Posterior vena cava (tissue), 2 donors: ENCODE measurements at regions not wholly inside any gene's neighbourhood (a gene's known extent, or its start where the extent isn't known, plus 50 kb on each side); places are given as distances from the start of the nearest gene placed in this dataset.
"Not testable (repeated sequence)": the region's sequence is repeated elsewhere in the genome, so short reads cannot be mapped to it uniquely, and the experiment has no call there.

Experiments used
- DNase-seq: peaks from one replicate; pipeline ENCODE4 v3.0.0-alpha.2; 2020; ENCODE audit warnings: low spot score
- intact Hi-C, 2 donors: fragments of 100-400 bp; cut with DNase I; formaldehyde crosslinking; loops; one replicate each; pipeline versions ENCODE4 v1.14.1 to v1.14.2; 2022 to 2023
- donor health status: DM: yes; HTN: yes; CAD: no.
- donor health status: DM: yes; HTN: yes; CAD: no.

DNA sequence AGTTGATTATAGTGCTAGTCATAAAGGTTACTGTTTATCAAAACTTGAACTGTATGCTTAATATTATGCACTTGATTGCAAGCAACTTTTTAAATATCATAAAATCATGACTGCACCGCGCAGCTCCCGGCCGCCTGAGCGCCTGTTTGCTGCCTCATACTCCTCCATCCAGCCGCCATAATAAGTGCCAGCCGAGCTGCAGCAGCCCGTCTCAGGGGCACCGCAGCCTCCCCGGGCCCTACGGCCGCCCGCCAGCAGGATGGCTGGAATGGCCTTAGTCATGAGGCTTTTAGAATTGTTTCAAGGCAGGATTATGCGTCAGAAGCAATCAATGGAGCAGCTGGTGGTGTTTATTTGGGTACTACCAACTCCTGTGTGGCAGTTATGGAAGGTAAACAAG, 337.2 kb downstream of the PAX3 start:
- DNase-seq = no peak
- intact Hi-C loops = loop anchor here (10.0 kb wide), 1 partner anchor 387 kb away; the partner anchor contains the start of gene EPHA4 (in 2 of the 2)

DNA sequence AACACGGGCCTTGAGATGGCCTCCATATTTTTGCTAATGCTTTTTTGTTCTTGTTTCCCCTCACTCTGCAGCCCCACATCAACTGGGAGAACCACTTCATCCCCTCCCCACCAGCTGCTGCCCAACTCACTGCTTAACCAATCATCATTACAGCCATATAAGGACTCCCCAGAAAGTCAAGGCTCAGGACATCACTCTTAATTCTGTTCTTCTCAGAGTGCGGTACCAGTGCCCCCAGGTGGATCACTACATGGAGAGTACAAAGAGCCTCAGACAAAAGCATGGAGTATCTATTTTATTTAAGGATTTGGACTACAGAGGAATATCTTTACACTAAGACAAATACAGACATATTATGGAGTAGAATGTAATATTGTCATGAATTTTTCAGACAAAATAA, 340.6 kb downstream of the PAX3 start:
- intact Hi-C loops = no loop called here
- DNase-seq = no peak

DNA sequence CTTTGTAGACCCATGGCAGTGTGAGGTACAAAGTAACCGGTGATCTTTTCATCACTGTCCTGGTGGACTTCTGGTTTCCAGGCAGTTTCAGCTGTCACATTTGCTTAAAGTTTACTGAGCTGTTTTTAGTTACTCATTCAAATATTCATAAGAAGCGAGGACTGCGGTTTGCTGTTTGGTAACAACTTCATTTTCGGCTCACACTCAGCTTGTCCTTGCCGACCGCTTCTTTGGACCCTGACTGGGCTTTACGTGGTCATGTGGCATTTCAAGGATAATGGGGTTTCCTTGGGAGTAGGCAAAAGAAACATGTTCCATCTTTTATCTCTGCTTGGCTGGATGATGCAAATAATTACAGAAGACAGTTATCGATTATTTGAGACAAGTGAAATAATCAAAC, 350.7 kb downstream of the PAX3 start:
- intact Hi-C loops = no loop called here

DNA sequence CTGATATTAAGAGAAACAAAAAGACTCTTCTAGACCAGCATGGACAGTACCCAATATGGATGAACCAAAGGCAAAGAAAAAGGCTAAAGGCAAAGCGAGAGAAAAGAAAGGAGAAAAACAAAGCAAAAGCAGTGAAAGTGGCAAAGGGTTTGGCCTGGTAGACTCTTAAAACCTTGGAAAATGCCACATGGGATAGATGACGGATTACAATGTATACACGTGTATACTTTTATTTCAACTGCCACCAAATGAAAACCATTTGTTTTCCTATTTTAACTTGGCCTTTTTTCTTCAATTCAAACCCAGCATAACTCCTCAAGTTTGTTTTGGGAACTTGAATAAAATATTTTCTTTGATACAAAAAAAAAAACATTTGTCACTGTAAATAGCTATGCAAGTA, 354.3 kb downstream of the PAX3 start:
- intact Hi-C loops, DNase-seq: not testable (repeated sequence)

More for the DNA sequence above, 350.7 kb downstream of the PAX3 start:
- no peak for DNase-seq

DNA sequence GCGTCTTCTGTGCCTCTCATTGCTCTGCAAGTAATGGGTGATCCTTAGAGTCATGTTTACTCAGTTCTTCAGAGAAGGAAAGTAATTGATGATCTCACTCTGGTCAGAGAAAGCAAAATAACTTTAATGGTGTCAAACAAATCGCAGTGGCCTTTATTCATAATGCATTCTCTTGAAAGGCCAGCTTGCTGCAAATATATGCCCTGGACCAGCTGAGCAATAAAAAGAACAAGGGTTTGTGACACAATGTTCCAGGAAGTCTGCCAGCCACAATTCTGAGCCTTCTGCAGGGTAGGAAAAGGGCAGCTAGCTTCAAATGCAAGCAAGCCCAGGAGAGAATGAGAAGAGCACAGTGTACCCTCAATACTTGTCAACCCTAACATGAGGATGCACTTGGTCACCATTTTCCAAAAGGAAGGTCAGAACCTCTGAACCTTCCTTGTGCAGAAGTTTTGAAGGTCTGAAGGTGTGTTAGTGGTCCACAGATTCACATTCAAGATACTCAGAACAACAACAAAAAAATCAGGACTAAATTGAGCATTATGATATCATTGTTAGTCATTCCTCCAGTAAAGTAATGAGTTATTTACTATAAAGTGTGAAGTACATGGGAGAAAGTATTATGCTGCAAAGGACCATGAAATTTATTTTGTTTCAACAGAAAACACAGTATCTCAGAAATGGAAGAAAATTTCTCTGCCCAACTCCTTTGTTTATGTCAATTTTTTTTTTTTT, 355.6 kb downstream of the PAX3 start:
- no peak for DNase-seq
- intact Hi-C loops = no loop called here

DNA sequence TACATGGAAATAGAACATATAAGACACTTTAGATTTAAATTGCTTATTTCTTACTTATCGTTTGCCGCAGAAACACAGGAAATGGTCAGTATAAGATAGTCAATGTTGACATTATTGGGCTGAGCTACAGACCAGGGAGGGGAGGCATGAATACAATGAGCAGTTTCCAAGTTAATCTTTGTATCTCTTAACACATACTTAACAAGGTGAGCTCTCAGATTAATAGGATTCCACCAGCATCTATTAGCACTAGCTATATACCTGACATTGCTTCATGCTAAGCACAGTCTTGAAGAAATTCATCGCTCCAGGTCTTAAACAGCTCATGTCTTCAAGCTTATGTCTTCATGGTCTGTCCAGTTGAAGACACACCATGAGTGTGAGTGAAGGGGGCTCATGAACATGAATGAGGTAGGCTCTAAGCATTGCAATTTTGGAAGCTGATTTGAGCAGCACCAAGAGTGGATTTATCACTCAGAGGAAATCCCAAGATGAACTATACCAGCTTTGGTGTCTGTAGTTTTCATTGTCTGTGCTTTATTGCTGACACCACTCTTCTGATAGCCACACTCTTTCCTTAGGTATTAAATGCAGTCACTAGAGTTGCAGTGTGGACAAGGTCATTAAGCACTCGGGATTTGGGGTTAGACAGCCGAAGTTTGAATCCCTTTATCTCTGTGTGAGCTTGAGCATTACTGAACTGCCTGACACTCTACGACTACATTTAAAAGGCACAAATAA, 359.3 kb upstream of the EPHA4 start:
- DNase-seq = no peak
- intact Hi-C loops = no loop called here

DNA sequence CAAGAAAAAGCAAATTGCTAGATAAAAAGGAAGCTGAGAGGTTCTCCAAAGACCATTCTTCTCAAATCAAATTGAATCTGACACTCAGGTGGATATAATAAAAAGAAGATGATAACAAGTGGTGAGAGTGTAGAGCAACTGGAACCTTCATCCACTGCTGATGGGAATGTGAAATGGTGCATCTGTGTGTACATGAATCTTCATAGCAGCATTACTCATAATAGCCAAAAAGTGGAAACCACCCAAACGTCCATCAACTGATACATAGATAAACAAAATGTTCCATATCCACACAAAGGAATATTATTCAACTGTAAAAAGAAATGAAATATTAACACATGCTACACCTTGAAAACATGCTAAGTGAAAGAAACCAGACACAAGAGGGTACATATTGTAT, 357.2 kb upstream of the EPHA4 start:
- DNase-seq = no peak
- intact Hi-C loops = no loop called here

DNA sequence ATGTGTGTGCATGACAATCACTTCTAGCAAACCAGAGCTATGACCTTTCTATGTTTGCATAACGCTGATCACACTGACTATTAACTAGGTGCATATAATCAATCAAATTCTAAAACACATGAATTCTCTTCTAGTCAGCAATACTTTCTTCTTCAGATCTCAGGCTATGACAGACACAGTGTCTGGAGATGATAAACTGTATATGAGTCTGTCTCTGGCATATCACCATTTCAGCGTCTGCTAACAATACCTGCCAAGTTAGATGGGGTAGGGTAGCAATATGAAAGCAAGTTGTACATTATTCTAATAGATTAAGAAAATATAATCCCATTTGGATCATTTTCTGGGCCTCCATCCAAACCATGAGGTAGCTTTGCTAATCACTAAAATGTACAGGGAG, 354.2 kb upstream of the EPHA4 start:
- no peak for DNase-seq
- intact Hi-C loops = no loop called here

DNA sequence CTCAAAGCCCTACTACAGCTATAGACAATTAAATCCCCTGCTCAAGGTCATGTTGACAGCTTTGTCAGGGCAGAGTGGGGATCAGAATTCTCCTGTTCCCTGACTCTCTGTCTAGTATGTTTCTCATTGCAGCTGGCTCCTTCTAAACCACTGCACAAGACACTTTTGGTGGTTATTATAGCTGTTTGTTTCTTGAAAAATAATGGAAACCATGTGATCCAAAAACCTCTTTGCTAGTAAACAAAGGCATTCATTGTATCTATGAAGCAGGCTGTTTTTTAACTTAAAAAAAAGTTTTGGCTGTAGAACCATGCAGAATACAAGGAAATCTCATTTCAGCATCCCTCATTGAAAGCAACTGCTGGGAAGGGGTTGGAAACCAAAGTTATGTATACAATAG, 352.5 kb upstream of the EPHA4 start:
- intact Hi-C loops = no loop called here
- DNase-seq = no peak

DNA sequence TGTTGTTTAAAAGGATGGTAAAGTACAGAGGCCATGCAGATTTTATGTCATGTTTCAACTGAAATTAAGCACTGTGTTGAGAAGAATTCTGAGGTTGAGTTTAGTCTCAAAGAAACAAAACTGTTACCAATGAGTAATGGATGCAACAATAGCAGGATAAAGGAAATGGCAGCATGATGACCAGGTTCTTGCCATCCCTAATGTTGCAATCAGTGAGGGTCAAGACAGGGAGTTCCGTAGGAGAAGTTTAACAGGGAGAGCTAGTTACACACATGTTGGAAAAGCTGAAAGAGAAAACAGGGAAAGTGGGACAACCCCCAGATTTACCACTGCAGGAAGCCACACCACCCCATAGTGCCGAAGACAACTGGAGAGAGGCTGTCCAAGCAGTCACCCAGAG, 343.8 kb upstream of the EPHA4 start:
- DNase-seq = no peak

DNA sequence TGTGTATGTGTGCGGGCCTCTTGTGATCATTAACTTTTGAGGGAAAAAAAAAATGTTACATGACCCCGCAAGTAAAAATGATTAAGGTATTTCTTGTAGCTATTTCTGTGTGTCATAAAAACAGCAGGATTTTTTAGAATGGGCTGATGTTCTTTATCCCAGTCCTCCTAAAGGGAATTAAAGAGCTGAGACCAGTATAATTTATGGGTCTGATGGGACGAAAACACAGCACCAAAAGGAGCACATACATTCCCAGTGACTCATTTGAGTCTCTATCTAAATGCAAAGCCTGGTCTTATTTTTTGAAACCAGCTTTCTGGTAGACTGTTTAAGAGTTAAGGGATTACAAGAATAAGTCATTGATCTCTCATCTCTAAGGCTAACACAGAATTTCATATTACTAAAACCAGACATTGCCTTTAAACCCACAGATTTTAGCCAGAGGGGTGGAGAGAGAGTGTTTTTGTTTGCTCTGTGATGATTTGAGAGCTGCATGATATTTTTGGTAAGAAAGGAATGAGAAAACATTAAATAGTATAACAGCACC, 342.3 kb upstream of the EPHA4 start:
- intact Hi-C loops = no loop called here
- no peak for DNase-seq

More for the DNA sequence above, 343.8 kb upstream of the EPHA4 start:
- intact Hi-C loops = no loop called here

DNA sequence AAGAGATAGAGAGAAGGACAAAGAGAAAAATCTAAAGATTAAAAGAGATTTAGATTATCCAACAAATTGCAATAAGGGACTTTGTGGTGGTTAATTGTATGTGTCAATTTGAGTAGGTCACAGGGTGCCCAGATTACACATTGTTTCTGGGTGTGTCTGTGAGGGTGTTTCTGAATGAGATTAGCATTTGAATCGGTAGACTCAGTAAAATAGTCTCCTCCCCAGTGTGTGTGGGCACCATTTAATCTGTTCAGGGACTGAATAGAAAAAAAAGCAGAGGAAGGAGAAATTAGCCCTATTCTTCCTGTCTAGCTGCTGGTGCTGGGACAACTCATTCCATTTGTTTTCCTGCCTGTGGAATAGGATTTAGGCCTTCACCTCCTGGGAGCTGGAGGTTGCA, 339.8 kb upstream of the EPHA4 start:
- intact Hi-C loops = no loop called here
- no peak for DNase-seq

DNA sequence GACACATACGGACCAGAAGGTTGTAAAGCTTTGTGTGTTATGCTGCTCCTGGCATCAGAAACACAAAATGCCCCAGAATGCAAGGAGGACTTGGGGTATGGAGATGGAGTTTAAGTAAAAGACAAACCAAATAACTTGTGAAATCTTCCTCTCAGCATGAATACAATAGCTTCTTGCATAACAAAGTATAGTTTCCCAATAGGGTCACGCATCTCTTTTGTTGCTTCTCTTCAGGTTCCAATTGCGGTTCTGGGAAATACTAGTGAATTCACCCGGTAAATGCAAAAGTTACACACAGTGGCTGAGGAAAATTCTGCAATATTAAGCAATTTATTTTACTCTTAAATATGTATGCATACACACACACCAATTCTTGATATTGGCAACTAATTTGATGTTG, 339.2 kb upstream of the EPHA4 start:
- intact Hi-C loops = no loop called here
- DNase-seq = no peak

DNA sequence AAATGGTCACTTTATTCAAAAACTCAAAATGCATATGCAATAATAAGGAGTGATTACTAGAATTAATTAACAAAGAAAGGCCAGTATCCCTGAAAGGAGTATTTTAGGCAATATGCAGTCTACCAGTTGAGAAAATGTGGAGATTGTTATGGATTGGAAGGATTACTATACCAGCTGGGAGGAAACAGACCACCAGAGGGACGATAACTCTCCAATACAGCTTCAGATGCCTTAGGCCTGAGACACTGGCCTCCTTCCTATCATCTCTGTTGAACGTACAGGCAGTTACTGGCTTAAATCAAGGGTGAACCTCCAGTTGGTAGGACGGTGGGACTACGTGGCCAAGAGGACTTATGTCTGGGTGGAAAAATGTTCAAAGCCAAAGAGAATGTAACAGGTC, 336.4 kb upstream of the EPHA4 start:
- DNase-seq = no peak
- intact Hi-C loops = no loop called here

DNA sequence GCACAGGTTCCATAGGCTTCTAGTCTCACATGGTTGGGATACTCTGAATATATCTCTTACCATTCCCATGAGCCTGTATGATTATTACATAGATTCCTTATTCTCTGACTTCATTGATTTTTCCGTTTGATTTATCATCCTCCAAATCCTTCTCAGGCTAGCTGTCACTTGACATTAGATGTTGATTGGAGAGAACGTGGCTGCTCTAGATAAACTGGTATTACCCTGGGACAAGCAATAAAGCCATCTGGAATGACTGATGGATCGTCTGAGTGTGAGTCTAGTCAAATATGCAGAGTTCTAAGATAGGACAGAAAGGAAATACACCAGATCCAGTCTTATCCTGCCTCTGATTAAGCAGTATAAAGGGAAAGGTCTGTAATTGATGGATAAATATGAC, 325.6 kb upstream of the EPHA4 start:
- DNase-seq = no peak
- intact Hi-C loops = loop anchor here in 1 of 2 donors (5.0 kb wide), 1 partner anchor 1620 kb away; no protein-coding TSS in a partner anchor

DNA sequence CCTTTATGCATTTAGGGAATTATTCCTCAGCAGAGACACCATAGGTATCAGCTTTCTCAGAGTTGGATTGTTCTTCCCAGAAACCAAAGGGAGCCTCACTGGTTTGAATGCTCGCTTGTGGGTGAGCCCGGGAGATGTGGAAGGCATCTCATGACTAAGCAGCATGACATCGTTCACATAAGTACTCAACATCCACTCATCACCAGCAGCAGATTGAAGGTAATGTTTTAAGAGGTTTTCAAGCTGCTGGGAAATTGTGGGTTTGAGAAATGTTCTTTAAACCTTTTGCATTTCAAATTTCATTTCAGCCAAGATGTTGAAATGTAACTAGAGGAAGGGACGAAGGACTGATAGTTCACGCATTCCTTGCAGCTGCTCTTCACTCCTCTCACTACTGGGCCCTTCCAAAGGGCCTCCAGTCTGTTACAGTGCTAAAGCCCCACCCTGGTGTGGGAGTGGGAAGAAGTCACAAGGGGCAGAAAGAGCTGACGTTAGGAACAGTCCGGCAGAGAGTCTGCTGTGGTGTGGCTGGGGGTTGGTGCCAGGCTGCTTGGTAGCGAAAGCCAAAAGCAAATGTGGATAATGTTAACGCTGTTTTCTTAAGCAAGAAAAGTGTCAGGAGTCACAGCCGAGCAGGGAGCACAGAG, 324.5 kb upstream of the EPHA4 start:
- intact Hi-C loops = loop anchor here in 1 of 2 donors (5.0 kb wide), 1 partner anchor 1619 kb away; no protein-coding TSS in a partner anchor
- DNase-seq = peak; percentile 87

DNA sequence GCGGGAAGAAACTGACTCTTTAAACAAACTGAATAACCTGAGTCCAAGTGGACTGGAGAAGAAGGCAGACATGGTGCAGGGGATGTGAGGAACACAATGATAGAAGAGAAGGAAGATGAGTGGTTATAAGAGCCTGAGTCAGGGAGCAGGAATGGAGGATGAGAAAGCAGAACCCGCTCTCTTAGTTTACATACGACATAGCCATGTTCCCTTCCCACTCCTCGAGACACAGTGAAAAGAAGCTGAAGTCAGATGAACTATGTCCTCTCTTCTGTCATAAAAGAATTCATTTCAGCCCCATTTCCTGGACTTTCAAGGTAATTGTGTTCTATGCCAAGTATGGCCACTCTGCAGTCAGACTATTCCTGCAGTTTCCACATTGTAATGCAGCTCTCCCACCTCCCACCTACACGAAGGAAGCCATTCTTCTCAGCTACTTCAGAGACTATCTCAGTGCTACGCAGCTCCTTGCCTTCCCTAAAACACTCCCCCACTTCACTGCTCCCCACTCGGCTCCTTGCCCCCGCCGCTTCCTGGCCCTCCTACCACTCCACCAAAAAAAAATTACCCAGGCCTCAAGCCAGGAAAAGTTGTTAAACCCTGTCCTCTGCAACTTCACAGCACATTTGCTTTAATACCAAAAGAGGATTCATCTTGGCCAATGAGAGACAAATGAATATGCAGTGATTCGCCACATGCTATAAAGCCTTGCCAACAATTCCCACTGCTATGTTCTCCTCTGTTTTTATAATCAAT, 323.4 kb upstream of the EPHA4 start:
- no peak for DNase-seq
- intact Hi-C loops = loop anchor here in 1 of 2 donors (5.0 kb wide), 1 partner anchor 1618 kb away; no protein-coding TSS in a partner anchor

DNA sequence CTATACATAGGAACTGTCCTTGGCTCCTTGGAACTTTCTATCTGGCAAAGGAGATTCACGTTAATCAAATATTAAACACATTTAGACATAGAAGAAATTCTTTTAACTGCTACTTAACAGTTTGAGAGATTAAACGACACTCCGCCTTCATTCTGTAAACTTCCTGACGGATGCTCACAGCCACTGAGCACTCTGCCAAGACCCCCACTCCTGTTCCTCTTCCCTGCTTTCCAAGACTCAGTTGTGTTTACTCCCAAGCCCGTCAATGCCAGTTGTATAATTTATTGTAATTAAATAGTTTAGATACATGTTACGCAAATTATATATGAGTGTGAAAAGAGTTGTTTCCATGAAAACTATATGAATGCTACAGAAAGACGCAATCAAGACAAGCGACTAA, 321.4 kb upstream of the EPHA4 start:
- DNase-seq = no peak
- intact Hi-C loops = loop anchor here in 1 of 2 donors (2.0 kb wide), 1 partner anchor 63 kb away; no protein-coding TSS in a partner anchor

DNA sequence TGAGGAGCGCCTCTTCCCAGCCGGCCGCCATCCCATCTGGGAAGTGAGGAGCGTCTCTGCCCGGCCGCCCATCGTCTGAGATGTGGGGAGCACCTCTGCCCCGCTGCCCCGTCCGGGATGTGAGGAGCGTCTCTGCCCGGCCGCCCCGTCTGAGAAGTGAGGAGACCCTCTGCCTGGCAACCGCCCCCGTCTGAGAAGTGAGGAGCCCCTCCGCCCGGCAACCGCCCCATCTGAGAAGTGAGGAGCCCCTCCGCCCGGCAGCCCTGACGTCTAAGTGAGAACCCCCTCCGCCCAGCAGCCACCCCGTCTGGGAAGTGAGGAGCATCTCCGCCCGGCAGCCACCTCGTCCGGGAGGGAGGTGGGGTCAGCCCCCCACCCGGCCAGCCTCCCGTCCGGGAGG, 319.9 kb upstream of the EPHA4 start:
- not testable (repeated sequence) for DNase-seq
- intact Hi-C loops = loop anchor here in 1 of 2 donors (2.0 kb wide), 1 partner anchor 61 kb away; no protein-coding TSS in a partner anchor
